Thyroid gland (tissue), 4 donors: ENCODE measurements at regions not wholly inside any gene's neighbourhood (a gene's known extent, or its start where the extent isn't known, plus 50 kb on each side); places are given as distances from the start of the nearest gene placed in this dataset.
"Not testable (repeated sequence)": the region's sequence is repeated elsewhere in the genome, so short reads cannot be mapped to it uniquely, and the experiment has no call there.

Experiments
- CTCF ChIP-seq, 6 experiments: fragments of 200-600 bp in 3 of 6; fragments of 450-650 bp in 3 of 6; sonication (generic) in 3 of 6; IDR thresholded peaks; one replicate each; pipeline ENCODE4 v1.5.1; 2016 to 2019; ENCODE audit warnings: antibody characterized with exemption in 6 of 6, mild to moderate bottlenecking in 2 of 6, inconsistent platforms in 1 of 6, moderate library complexity in 1 of 6
- POLR2A ChIP-seq, 2 donors: fragments of 450-650 bp; IDR thresholded peaks; one replicate each; pipeline ENCODE4 v1.6.1; 2017; ENCODE audit warnings: antibody characterized with exemption in 2 of 2, mild to moderate bottlenecking in 2 of 2, moderate library complexity in 1 of 2

GRCh38 chr2:89027115-89027514 lies 335.6 kb downstream of the RPIA start:
- TF ChIP-seq POLR2A, CTCF (IDR thresholded peaks at IDR 0.05): not testable (repeated sequence)
